NCI-H82 (cell line): ENCODE measurements at regions not wholly inside any gene's neighbourhood (a gene's known extent, or its start where the extent isn't known, plus 50 kb on each side); places are given as distances from the start of the nearest gene placed in this dataset.
"Not testable (repeated sequence)": the region's sequence is repeated elsewhere in the genome, so short reads cannot be mapped to it uniquely, and the experiment has no call there.

Source experiments
- DNase-seq: peaks from one replicate; lab custom pipeline; 2025; lab: John Stamatoyannopoulos, UW

DNA sequence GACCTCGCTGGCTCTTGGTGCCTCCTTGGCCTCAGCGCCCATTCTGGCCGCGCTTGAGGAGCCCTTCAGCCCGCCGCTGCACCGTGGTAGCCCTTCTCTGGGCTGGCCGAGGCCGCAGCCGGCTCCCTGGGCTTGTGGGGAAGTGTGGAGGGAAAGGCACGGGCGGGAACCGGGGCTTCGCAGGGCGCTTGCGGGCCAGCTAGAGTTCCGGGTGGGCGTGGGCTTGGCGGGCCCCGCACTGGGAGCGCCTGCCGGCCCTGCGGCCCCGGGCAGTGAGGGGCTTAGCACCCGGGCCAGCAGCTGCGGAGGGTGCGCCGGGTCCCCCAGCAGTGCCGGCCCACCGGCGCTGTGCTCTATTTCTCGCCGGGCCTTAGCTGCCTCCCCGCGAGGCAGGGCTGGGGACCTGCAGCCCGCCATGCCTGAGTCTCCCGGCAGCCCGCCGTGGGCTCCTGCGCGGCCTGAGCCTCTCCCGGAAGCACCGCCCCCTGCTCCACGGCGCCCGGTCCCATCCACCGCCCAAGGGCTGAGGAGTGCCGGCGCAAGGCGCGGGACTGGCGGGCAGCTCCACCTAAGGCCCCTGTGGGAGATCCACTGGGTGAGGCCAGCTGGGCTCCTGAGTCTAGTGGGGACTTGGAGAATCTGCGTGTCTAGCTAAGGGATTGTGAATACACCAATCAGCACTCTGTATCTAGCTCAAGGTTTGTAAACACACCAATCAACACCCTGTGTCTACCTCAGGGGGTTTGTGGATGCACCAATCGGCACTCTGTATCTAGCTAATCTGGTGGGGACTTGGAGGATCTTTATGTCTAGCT, 141.1 kb downstream of the SLCO4C1 start:
- DNase-seq: not testable (repeated sequence)

DNA sequence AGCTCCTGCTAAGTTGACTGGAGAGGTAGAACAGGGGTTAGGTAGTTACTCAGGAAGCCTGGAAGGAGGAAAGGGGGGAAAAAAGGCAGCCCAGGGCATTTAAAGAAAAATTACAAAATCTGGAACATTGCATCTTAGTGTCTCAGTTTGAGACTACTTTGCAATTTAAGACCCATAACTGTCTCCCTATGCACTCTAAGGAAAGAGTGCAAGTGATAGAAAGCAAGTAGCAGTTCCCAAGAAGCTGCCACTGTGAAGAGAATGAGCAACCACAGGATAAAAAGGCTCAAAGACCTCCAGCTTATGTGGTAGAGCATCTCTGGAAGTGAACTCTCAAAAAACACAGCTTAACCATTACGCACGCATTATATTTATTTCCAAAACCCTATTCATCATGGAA, 141.8 kb downstream of the SLCO4C1 start:
- no peak for DNase-seq

DNA sequence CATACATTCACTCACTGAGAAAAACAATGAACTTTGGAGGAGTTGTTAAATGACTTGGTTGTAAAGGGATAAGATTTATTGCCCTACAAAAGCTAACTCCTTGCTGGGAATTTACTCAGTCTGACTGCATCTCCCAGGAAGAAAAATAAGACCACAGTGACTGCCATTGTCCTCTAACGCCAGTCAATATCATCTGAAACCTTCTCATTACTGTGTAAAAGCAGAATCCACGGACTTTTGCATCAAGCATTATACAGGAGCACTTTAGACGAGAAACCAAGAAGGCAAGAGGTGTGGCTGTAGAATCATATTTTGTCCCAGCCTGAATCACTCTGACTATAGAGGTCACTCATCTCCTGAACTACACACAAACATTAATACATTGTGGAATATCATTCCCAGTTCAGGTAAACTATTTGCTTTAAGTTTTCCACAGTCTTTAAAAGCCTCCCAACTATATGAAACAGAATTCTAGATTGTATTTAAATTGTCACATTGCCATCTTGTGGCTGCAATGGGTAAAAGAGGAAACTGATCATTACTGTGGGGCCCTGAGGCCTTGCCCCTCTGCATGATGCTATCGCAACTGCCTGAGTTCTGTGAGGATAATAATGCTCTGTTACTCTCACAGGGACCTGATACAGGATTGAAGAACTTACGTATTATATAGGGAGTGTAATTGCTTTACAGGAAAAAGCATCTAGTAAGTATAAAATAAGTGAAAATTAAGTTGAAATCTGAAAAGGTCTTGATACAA, 142.9 kb downstream of the SLCO4C1 start:
- DNase-seq: peak; percentile 63

DNA sequence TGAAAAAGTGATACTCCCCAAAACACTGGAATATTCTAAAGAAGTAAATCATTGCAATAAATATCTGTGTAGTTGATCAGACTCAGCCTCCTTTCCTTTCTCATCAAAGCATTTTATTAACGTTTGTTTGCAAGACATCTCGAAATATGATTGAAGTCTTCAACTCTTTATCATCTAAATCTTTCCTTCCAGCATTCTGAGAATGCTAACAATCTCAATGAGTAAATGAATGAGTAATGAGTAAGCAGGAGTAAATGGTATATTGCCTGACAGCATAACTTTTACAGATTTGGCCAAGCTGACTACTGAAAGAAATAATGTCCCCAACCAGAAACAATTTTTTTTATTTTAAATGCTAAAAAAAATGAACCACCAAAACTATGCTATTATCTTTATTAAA, 157.1 kb downstream of the SLCO4C1 start:
- no peak for DNase-seq

DNA sequence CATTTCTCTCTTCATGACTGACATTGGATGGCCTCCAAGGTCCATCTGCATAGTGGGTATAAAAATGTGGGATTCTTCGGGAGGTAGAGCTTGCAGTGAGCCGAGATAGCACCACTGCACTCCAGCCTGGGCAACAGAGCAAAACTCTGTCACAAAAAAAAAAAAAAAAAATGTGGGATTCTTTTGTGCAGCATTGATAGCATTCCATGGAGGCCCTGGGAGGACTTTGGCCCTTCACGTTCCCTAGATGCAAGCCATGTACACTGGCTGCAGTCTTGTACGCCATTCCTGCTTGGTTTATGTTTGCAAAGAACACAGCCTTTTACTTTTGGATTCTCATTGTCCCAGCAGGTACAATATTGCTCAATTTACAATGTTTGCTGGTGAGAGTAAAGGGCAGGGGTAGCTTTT, 157.8 kb downstream of the SLCO4C1 start:
- DNase-seq: no peak

DNA sequence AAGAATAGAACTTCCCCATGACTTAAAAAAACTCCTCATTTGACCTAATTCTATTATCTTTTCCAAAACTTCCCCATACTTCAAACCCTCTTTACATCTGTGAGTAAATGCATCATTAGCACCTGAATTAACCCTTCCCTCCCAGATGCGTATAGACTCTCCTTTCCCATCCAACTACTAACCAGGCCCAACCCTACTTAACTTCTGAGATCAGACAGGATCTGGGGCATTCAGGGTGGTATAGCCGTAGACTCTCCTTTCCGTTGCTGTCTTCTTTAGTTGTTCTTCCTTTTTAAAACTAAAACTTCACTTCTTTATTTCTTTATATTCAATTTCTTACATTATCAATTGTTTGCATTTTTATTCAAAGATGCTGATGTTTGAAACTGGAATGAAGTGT, 165.2 kb downstream of the SLCO4C1 start:
- DNase-seq: no peak

DNA sequence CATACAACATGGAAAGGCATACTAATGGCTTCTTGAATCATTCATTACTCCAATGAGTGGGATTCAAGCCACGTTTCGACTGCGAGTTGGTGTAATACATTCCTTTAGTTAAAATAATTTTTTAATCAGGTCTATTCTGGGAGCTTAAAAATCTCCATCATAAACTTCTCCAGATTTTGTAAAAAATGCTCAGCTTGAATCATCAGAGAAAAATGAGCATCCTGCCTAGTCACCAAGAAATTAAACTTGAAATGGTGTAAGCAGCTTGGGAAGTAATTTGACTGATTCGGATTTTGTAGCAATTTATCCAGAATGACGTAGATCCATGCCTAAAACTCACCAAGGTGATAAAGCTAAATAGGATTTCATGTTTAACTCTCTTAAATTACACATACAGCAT, 165.7 kb downstream of the SLCO4C1 start:
- no peak for DNase-seq

DNA sequence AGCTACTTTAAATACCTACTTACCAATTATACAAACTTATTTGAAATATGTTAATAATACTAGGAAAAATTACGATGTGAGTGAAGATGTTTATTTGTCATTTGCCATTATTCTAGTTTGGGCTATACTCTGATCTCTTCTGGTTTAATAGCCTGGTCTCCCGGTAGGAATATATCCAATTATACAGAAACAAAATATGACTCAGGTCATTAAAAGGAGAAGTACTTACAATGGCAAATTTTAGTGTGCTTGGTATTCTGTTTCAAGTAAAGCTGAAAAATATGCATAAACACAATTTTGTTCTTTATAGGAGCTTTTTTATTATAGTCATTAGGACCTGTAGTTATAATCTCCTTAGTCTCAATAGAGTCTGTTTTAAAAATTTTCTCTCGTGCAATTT, 176.8 kb downstream of the SLCO4C1 start:
- peak; percentile 27 for DNase-seq

DNA sequence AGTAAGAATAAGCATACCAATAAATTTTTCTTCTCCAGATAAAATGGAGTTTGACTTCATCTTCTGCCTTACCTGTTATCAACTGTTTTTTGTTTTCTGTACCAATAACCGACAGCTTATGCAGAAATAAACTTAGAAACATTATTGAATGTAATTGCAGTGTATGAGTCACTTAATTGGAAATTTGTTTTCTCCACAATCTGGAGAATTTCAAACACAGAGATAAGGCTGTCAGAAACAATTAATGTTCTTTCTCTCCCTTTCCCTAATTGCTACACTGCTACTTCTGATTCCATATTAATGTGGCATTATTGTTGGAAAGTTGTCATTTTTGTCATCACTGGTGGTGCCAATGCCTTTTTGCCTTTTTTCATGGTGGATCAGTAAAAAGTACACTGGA, 180.3 kb downstream of the SLCO4C1 start:
- no peak for DNase-seq

DNA sequence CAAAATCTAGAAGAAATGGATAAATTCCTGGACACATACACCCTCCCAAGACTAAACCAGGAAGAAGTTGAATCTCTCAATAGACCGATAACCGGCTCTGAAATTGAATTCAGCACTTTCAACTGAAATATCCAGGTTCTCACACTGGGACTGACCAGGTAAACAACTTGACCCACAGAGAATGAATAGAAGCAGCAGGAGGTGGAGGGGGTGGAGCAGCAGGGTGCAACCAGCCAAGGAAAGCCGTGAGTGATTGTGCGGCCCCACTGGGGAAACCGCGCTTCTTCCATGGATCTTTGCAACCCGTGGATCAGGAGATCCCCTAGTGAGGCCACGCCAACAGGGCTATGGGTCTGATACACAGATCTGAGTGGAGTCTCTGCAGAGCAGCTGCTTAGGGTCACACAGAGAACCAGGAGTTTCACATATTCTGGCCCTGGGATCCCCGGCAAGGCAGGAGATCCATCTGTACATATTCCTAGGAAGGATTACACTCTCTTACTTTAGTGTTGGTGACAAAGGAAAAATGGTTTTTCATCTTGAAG, 181.5 kb downstream of the SLCO4C1 start:
- DNase-seq: no peak

DNA sequence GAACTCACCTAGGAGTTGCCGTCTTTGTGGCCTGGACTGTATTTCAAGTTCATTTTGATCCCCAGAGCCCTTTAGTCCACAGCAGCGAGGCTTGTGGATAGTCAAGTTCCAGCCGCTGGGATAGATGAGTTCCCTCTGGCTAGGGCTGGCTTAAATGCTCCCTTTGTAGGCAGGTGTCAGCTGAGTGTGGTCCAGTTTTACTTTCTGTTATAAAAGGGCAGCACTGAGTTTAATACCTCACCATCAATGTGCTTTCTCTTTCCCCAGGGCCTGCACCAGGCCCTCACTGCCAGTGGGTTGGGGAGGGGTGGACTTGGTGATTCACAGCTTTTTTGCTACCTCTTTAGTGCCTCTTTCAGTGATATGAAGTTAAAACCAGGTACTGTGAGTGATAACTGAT, 188.2 kb downstream of the SLCO4C1 start:
- no peak for DNase-seq

DNA sequence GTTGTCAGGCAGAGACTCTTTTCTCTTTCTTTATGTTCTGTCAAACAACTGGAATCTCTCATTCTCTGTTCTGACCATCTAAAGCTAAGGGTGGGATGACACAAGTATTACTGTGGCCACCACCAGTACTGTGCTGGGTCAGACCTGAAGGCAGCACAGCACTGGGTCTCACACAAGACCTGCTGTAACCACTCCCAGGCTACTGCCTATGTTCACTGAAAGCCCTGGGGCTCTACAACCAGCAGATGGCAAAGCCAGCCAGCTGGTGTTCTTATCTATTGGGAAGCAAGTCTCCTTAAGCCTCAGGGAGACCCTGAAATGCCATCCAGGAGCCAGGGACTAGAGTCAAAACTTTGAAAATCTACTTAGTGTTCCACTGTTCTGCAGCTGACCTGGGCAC, 189.5 kb downstream of the SLCO4C1 start:
- peak; percentile 78 for DNase-seq

DNA sequence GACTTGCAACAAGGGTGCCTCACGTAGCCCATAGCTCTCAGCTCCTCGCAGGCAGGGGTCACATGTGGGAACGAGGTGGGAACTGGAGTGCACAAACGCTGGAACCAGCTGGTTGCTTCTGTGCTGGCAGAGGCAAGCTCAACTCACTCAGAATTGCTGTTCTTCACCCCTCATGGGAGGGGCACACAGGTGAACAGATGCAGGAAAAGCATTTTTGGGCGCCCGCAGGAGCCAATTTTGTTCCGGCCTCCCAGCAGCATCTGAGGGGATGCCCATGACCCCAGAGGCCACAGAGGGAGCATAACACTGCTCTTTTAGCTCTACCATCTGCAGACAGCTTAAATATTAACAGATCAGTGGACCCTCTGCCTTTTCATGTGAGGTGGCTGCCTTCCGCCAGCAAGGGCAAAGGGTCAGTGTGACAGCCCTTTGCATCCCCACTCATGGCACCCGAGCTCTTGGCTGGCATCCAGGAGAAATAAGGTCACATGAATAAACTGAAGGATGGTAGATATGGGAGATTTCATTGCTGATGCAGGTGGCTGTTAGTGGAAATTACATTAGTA, 196.2 kb downstream of the SLCO4C1 start:
- no peak for DNase-seq

DNA sequence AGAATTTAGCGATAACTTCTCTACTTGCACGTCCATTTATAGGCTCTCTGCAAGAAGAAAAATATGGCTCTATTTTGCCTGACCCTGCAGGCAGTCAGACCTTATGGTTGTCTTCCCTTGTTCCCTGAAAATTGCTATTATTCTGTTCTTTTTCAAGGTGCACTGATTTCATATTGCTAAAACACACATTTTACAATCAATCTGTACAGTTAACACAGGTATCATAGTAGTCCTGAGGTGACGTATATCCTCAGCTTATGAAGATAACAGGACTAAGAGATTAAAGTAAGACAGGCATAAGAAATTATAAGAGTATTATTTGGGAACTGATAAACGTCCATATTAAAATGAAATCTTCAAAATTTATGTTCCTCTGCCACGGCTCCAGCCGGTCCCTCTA, 197.0 kb downstream of the SLCO4C1 start:
- DNase-seq: not testable (repeated sequence)

DNA sequence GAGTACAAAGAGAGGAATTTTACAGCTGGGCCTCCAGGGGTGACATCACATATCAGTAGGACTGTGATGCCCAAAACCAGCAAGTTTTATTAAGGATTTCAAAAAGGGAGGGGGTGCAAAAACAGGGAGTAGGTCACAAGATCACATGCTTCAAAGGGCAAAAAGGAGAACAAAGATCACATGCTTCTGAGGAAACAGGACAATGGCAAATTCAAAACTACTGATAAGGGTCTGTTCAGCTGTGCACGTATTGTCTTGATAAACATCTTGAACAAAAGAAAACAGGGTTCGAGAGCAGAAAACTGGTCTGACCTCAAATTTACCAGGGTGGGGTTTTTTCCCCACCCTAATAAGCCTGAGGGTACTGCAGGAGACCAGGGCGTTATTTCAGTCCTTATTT, 197.5 kb downstream of the SLCO4C1 start:
- not testable (repeated sequence) for DNase-seq

DNA sequence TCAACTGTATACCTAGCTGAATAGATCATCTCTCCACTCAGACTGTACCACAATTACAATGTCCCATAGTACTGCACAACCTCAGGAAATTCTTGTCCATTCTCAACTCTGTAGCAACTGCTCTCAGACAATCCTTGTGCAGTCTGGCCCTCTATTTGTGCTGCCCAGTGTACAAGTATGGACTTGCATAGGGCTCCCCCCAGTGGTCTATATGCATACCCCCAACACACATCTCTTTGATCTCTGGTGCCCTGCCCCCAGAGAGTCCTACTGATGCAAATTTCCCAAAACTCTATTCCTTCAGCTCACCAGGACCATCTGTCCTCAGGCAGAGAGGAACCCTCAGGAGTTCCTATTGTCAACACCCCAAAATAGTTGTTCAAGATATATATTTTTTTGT, 205.3 kb downstream of the SLCO4C1 start:
- DNase-seq: peak; percentile 83

DNA sequence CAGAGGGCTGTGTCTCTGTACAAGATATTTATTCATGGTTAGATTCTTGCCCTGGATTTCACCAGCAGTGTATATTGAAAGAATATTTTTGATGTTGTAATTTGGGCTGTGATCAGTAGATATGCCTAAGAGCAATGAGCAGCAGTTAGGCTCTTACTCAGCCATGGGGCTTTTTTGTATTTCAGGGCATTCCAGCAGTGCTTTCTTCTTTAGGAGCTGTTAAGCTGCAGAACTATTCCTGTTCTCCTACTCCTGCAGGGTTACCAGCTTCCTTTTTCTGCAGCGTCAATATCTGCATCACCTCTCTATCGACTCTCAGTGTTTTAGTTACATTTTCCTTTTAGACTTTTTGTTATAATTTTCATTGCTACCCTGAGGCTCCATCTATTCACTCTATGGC, 206.2 kb downstream of the SLCO4C1 start:
- no peak for DNase-seq

DNA sequence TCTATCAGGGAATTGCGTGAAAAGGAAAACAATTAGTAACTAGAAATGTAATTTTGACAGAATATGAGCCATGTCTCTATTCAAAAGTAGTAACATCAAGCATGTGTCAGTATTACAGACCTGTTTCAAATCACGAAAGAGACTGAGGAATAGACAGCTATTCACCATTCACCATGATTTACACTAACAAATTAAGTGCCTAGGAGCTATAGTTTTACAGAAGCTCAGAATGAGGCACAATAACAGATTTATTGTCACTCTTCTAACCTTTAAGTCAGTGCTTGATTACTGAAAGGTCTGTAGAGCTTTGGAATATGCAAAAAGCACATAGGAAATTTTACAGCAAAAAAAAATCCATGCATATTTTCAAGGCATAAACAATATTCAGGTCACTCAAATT, 208.2 kb downstream of the SLCO4C1 start:
- no peak for DNase-seq

DNA sequence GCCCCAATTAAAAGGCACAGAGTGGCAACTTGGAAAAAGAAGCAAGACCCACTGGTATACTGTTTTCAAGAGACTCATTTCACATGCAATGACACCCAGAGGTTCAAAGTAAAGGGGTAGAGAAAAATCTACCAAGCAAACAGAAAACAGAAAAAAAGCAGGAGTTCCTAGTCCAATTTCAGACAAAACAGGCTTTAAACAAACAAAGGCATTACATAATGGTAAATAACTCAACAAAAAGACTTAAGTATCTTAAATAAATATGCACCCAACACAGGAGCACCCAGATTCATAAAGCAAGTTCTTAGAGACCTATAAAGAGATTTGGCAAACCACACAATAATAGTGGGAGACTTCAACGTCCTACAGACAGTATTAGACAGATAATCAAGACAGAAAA, 215.8 kb downstream of the SLCO4C1 start:
- no peak for DNase-seq

DNA sequence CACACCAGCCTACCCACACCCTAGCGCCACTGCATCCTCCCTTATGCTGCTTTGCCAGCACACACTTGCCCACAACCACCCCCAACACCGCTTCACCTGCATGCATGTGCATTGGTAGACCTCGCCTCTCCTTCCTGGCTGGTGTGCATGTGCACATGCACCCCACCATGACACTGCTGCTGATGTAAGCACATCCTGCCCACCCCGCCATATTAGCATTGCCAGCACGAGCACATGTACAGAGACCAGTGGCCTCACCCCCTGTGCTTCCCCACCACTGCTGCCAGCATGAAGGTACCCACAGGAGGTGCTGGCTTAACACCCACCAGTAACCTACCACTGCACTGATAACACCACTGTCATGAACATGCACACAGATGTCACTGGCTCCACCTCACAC, 218.2 kb downstream of the SLCO4C1 start:
- no peak for DNase-seq

DNA sequence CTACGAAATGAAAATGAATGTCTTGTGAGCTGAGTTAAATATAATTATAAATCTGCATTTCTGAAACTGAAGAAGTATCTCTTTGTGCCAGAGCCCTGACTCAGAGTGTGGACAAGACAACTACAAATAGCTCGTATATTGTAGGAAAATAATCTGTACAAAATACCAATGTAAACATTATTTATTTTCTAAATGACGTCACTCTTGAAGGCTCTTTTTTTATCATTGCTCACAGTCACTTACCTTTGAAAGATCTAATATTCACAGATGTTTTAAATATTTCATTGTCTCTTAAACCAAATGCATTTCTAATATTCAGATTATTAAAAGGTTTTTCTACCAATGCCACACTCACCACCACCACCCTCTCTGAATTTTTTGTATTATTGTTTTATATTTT, 226.1 kb downstream of the SLCO4C1 start:
- no peak for DNase-seq

DNA sequence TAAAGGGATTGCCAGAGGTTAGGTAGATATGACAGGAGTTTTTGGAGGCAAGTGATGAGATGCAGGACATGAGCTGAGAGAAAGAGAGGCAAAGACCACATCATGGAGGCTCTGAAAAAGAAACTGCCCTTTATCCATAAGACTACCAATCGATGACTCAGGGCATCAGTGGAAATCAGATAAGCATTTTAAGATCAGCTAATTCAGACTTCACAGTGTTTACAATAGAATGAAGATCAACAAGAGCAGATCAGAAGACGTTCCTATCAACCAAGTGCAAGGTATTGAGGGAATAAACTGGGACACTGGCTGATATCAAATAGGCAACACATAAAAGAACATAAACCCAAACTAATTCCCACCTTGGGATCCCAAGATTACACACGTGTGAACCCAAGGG, 227.2 kb downstream of the SLCO4C1 start:
- no peak for DNase-seq

DNA sequence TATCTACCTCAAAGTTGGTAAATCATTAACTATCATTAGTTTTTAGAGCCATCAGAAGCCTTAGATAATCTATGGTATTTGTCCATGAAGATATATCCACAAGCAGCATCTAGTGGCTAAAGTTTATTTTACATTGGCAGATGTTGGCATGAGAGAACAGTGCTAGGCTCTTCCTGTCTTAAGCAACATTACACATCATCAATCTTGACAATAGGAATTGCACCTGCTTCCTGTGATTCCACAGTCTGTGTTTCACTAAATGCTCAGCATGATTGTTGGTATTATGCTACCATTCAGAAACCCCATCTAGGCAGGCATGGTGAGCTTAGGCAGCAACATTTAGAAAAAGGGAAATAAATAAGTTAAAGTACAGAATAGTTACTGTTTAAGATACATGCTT, 246.6 kb downstream of the SLCO4C1 start:
- DNase-seq: peak; percentile 64
